ENCODE measurements at regions not wholly inside any gene's neighbourhood (a gene's known extent, or its start where the extent isn't known, plus 50 kb on each side); places are given as distances from the start of the nearest gene placed in this dataset.

DNA sequence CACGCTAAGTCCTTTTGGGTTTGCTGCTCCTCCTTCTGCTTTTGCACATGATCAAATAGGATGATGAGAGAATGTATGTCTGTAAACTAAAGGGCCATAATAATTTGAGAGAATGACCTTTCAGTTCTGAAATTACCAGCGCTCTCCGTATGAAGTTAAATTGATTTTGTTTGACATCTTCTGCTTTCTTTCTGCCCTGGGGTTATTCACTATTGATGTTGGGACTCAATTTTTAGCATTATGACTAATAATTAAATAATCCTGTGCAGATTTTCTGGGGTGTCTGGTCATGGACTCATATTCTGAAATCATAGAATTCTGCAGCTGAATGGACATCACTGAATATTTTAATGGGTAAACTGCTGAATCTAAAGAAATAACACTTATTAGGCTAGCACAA is 423.2 kb downstream of the POM121L12 start:
- H3K4me3 ChIP-seq (ENCODE audit: extremely low read depth in 1 of 4, insufficient read depth in 2 of 4, low read depth in 3 of 4, low read length in 4 of 4): no peak overlapping the region
- H3K27ac ChIP-seq (ENCODE audit: low read depth, low read length): no peak overlapping the region
- no peak for TF ChIP-seq JUND (IDR thresholded peaks at IDR 0.05; ENCODE audit: low read length)
- H3K4me2 ChIP-seq (ENCODE audit: insufficient read depth in 1 of 2, low read depth in 2 of 2, low read length in 2 of 2): no peak overlapping the region
- no peak overlapping the region for H2AK5ac ChIP-seq (ENCODE audit: low read depth, low read length)
- H3K4me1 ChIP-seq (replicated peaks in 1 of 4; ENCODE audit: control insufficient read depth in 3 of 4, insufficient read depth in 4 of 4, low read length in 3 of 4): no peaks in the 10 kb centered on the region
- WGBS, 2 experiments (ENCODE audit: extremely low coverage in 1 of 2, insufficient coverage in 1 of 2, insufficient read length in 1 of 2, insufficient replicate concordance in 2 of 2, low coverage in 1 of 2, low lambda C conversion rate in 2 of 2, missing lambda C conversion rate in 1 of 2): 98% methylated on average over 3 of the region's 3 CpGs; no CpG with 5 or more reads in 1 of the 2 experiments
- no peak overlapping the region for H2BK15ac ChIP-seq (ENCODE audit: low read length)
- FAIRE-seq (no peak), DNase-seq (ENCODE audit: low read depth in 1 of 2, low spot score in 2 of 2) (no peak)
- no peaks in the 10 kb centered on the region for H3K36me3 ChIP-seq (ENCODE audit: control insufficient read depth in 2 of 4, insufficient read depth in 4 of 4, low read length in 3 of 4)
- no peak overlapping the region for H3K4ac ChIP-seq (replicated peaks; ENCODE audit: insufficient read length, low read depth, low read length)
- H2BK120ac ChIP-seq (replicated peaks; ENCODE audit: low read depth, low read length): no peak overlapping the region
- H3K23me2 ChIP-seq (ENCODE audit: low read depth, low read length): no peaks in the 10 kb centered on the region
- no peak overlapping the region for H4K8ac ChIP-seq (ENCODE audit: extremely low read depth, insufficient read depth, low read length)
- H3K9ac ChIP-seq (replicated peaks in 1 of 4; ENCODE audit: extremely low read depth in 1 of 4, low read depth in 3 of 4, low read length in 3 of 4): no peak overlapping the region
- no peaks in the 10 kb centered on the region for H4K20me1 ChIP-seq (replicated peaks in 1 of 2; ENCODE audit: control insufficient read depth in 1 of 2, insufficient read depth in 2 of 2, low read length in 2 of 2)
- no peak overlapping the region for H3K23ac ChIP-seq (ENCODE audit: insufficient read length)
- no peak overlapping the region for H2BK12ac ChIP-seq (ENCODE audit: low read depth, low read length)
- H2BK20ac ChIP-seq (ENCODE audit: low read length): no peak overlapping the region
- no peak overlapping the region for H2AFZ ChIP-seq (ENCODE audit: low read length)
- H4K5ac ChIP-seq (ENCODE audit: insufficient read length, low read depth, low read length): no peak overlapping the region
- H3K56ac ChIP-seq (replicated peaks; ENCODE audit: insufficient read length, low read depth, low read length): no peak overlapping the region
- H3K27me3 ChIP-seq (replicated peaks in 1 of 4; ENCODE audit: control insufficient read depth in 3 of 4, extremely low read depth in 1 of 4, insufficient read depth in 3 of 4, low read length in 3 of 4): no peaks in the 10 kb centered on the region
- H3K79me2 ChIP-seq (ENCODE audit: control insufficient read depth in 1 of 2, insufficient read depth in 2 of 2, low read length in 2 of 2): no peaks in the 10 kb centered on the region
- POLR2A ChIA-PET (ENCODE audit: partially characterized antibody): no interaction called here
- no peaks in the 10 kb centered on the region for H3K9me3 ChIP-seq (ENCODE audit: insufficient read depth in 2 of 2, low read depth in 1 of 2, low read length in 1 of 2)
- H4K91ac ChIP-seq (replicated peaks; ENCODE audit: insufficient read length, low read length): no peak overlapping the region
- H3K14ac ChIP-seq (ENCODE audit: insufficient read length): no peak overlapping the region
- CTCF ChIA-PET (ENCODE audit: partially characterized antibody): no interaction called here
- no peak overlapping the region for H2BK5ac ChIP-seq (ENCODE audit: low read depth, low read length)
- no peaks in the 10 kb centered on the region for H3K79me1 ChIP-seq (ENCODE audit: low read depth, low read length)
- H3K18ac ChIP-seq (ENCODE audit: extremely low read depth, low read length): no peak overlapping the region

Data from H1 (cell line).